ENCODE measurements at regions not wholly inside any gene's neighbourhood (a gene's known extent, or its start where the extent isn't known, plus 50 kb on each side); places are given as distances from the start of the nearest gene placed in this dataset.

- no peak for TF ChIP-seq CTCF (conservative IDR thresholded peaks at IDR 0.05; ENCODE audit: low read length)
- TF ChIP-seq EZH2phosphoT487 (IDR thresholded peaks at IDR 0.05; ENCODE audit: borderline replicate concordance, low read depth, low read length): no peak
Observed at GRCh38 chr4:1536579-1537409, 130.6 kb upstream of the NKX1-1 start.

Data from OCI-LY7 (cell line).